Erythroblast (primary cell): ENCODE measurements at regions not wholly inside any gene's neighbourhood (a gene's known extent, or its start where the extent isn't known, plus 50 kb on each side); places are given as distances from the start of the nearest gene placed in this dataset.

Experiments used
- DNase-seq, 2 experiments: peaks; one replicate each; lab custom pipeline; 2025; lab: John Stamatoyannopoulos, UW
- GATA1 ChIP-seq: IDR thresholded peaks from 2 replicates; pipeline ENCODE4 v1.6.1; 2011; ENCODE audit warnings: low read depth, mild to moderate bottlenecking, control low read depth, low read length, moderate library complexity
- POLR2A ChIP-seq: IDR thresholded peaks from 2 replicates; pipeline ENCODE4 v1.6.1; 2011; ENCODE audit warnings: mild to moderate bottlenecking, low read length

GRCh38 chr2:15798701-15799431 is 141.5 kb upstream of the MYCN start:
- TF ChIP-seq POLR2A, result no peak
- no peak for TF ChIP-seq GATA1
- no peak for DNase-seq

- no peak for DNase-seq
- no peak for TF ChIP-seq POLR2A
- no peak for TF ChIP-seq GATA1
Measured at GRCh38 chr2:15799432-15799827, 140.9 kb upstream of the MYCN start.

- TF ChIP-seq GATA1 (no peak), POLR2A (no peak)
- no peak for DNase-seq
Measured at GRCh38 chr2:15800495-15801329, 139.6 kb upstream of the MYCN start.

- DNase-seq, result no peak
- TF ChIP-seq GATA1, result no peak
- TF ChIP-seq POLR2A, result no peak
Measured at GRCh38 chr2:15801439-15801838, 138.9 kb upstream of the MYCN start.

GRCh38 chr2:15801904-15802303 is 138.4 kb upstream of the MYCN start:
- no peak for TF ChIP-seq POLR2A
- TF ChIP-seq GATA1, result no peak
- no peak for DNase-seq

GRCh38 chr2:15802657-15803542 is 137.4 kb upstream of the MYCN start:
- DNase-seq, result no peak
- TF ChIP-seq POLR2A (no peak), GATA1 (no peak)

GRCh38 chr2:15803543-15804245 is 136.7 kb upstream of the MYCN start:
- no peak for DNase-seq
- TF ChIP-seq GATA1 (no peak), POLR2A (no peak)

- no peak for DNase-seq
- no peak for TF ChIP-seq GATA1
- no peak for TF ChIP-seq POLR2A
Measured at GRCh38 chr2:15804246-15804619, 136.1 kb upstream of the MYCN start.

GRCh38 chr2:15804691-15805090 is 135.7 kb upstream of the MYCN start:
- DNase-seq, result no peak
- TF ChIP-seq GATA1, result no peak
- TF ChIP-seq POLR2A, result no peak

GRCh38 chr2:15805206-15805605 is 135.1 kb upstream of the MYCN start:
- no peak for DNase-seq
- TF ChIP-seq GATA1 (no peak), POLR2A (no peak)

GRCh38 chr2:15805772-15806171 is 134.6 kb upstream of the MYCN start:
- TF ChIP-seq POLR2A (no peak), GATA1 (no peak)
- no peak for DNase-seq

GRCh38 chr2:15806801-15807417 is 133.4 kb upstream of the MYCN start:
- TF ChIP-seq POLR2A (no peak), GATA1 (no peak)
- DNase-seq, result no peak
